Mammary epithelial cell (primary cell): ENCODE measurements at regions not wholly inside any gene's neighbourhood (a gene's known extent, or its start where the extent isn't known, plus 50 kb on each side); places are given as distances from the start of the nearest gene placed in this dataset.
"Not testable (repeated sequence)": the region's sequence is repeated elsewhere in the genome, so short reads cannot be mapped to it uniquely, and the experiment has no call there.

Source experiments
- CTCF ChIP-seq, 2 donors: IDR thresholded peaks in 1 of 2; conservative IDR thresholded peaks in 1 of 2; 2 replicates each; pipeline ENCODE4 v1.5.1; 2011 to 2012; ENCODE audit warnings: inconsistent platforms in 2 of 2, low read length in 2 of 2, mild to moderate bottlenecking in 2 of 2, control low read depth in 1 of 2, low read depth in 1 of 2; ENCODE audit not compliant: insufficient read depth in 1 of 2; ENCODE audit errors: extremely low read depth in 1 of 2
- EZH2 ChIP-seq: IDR thresholded peaks from 2 replicates; pipeline ENCODE4 v1.6.1; 2012; ENCODE audit warnings: low read length, inconsistent platforms, borderline replicate concordance

GRCh38 chr3:193037828-193038227 lies 120.2 kb upstream of the MB21D2 start:
- not testable (repeated sequence) for TF ChIP-seq CTCF (conservative IDR thresholded peaks at IDR 0.05 in 1 of 2, IDR thresholded peaks at IDR 0.05 in 1 of 2; ENCODE audit: extremely low read depth in 1 of 2, insufficient read depth in 1 of 2, low read depth in 1 of 2, low read length in 2 of 2); EZH2
